ENCODE measurements at regions not wholly inside any gene's neighbourhood (a gene's known extent, or its start where the extent isn't known, plus 50 kb on each side); places are given as distances from the start of the nearest gene placed in this dataset.

DNA sequence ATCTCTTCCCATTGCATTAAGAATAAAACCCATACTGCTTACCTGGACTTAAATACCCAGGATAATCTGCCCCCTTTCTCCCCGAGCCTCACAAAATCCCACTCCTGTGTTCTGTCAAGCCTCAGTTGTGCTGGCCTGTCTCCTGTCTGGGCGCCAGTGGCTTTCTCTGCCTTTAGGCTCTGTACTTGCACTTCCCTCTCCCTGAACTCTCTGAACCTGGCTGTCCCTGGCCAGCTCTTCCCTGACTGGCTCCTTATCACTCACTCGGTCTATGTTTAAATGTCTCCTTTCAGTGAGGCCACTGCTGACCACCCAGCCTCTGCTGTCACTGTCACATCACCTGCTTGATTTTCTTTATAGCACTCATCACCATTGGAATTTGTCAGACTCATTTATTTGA is 382.7 kb upstream of the PPP2R3A start:
- TF ChIP-seq POLR2AphosphoS5 (IDR thresholded peaks at IDR 0.05; ENCODE audit: low read depth, low read length) (no peak), POLR2A (IDR thresholded peaks at IDR 0.05; ENCODE audit: low read depth, low read length) (no peak), TAF1 (IDR thresholded peaks at IDR 0.05; ENCODE audit: low read depth, low read length) (no peak), PAX5 (IDR thresholded peaks at IDR 0.05; ENCODE audit: insufficient read depth, low read length, severe bottlenecking) (no peak), SPI1 (IDR thresholded peaks at IDR 0.05; ENCODE audit: low read depth, low read length) (no peak), POU2F2 (IDR thresholded peaks at IDR 0.05; ENCODE audit: low read depth, low read length) (no peak)

All from GM12891 (cell line).